SK-N-SH (cell line): ENCODE measurements at regions not wholly inside any gene's neighbourhood (a gene's known extent, or its start where the extent isn't known, plus 50 kb on each side); places are given as distances from the start of the nearest gene placed in this dataset.

ENCODE experiments used
- CTCF ChIA-PET: fragments of 300-600, 350-600 bp; formaldehyde crosslinking; extraction: SDS; loops from one replicate; lab custom pipeline; 2021; lab: Yijun Ruan, JAX
- POLR2A ChIA-PET: fragments of 350-600 bp; sonication (Branson Sonifier 250); formaldehyde crosslinking; extraction: SDS; loops from one replicate; lab custom pipeline; 2020; ENCODE audit warnings: antibody characterized with exemption, inconsistent platforms; lab: Yijun Ruan, JAX
- DNase-seq: peaks from one replicate; pipeline ENCODE4 v3.0.0; 2012
- H2AFZ ChIP-seq: fragments of 200-600 bp; sonication (generic); 2 replicates; pipeline ENCODE4 v1.8.1; 2016; ENCODE audit warnings: antibody characterized with exemption, mild to moderate bottlenecking, low read depth
- H3F3A ChIP-seq: fragments of 200-600 bp; sonication (generic); replicated peaks from 2 replicates; pipeline ENCODE3; 2016; ENCODE audit warnings: antibody characterized with exemption, mild to moderate bottlenecking; ENCODE audit not compliant: insufficient read depth
- H3K27ac ChIP-seq, 2 experiments: fragments of 200-500 bp in 1 of 2; fragments of 200-600 bp in 1 of 2; sonication (Bioruptor generic) in 1 of 2; sonication (generic), shearing (Covaris generic) in 1 of 2; 2 replicates each; pipeline versions ENCODE4 v1.5.1 to v1.6.1; 2014 to 2016; ENCODE audit warnings: low read depth in 2 of 2, inconsistent platforms in 1 of 2, low read length in 1 of 2, mild to moderate bottlenecking in 1 of 2, mixed read lengths in 1 of 2
- H3K27me3 ChIP-seq: fragments of 200-600 bp; sonication (generic), shearing (Covaris generic); 2 replicates; pipeline ENCODE4 v1.6.1; 2016; ENCODE audit warnings: mixed run types; ENCODE audit not compliant: insufficient read depth
- H3K36me3 ChIP-seq, 2 experiments: fragments of 200-500 bp in 1 of 2; fragments of 200-600 bp in 1 of 2; sonication (Bioruptor generic) in 1 of 2; sonication (generic) in 1 of 2; replicated peaks in 1 of 2; 2 replicates each; pipeline versions ENCODE3 to v1.5.1; 2014 to 2016; ENCODE audit warnings: low read length in 1 of 2, mild to moderate bottlenecking in 1 of 2; ENCODE audit not compliant: insufficient read depth in 2 of 2, control insufficient read depth in 1 of 2
- H3K4me1 ChIP-seq, 2 experiments: fragments of 200-500 bp in 1 of 2; fragments of 200-600 bp in 1 of 2; sonication (Bioruptor generic) in 1 of 2; sonication (generic), shearing (Covaris generic) in 1 of 2; 2 replicates each; pipeline versions ENCODE4 v1.5.1 to v1.6.1; 2014 to 2016; ENCODE audit warnings: low read depth in 1 of 2, low read length in 1 of 2, mixed run types in 1 of 2; ENCODE audit not compliant: insufficient read depth in 2 of 2, control insufficient read depth in 1 of 2
- H3K4me2 ChIP-seq: fragments of 200-600 bp; sonication (generic), shearing (Covaris generic); 2 replicates; pipeline ENCODE4 v1.6.1; 2017; ENCODE audit warnings: mixed run types
- H3K4me3 ChIP-seq, 2 experiments: fragments of 200-500 bp in 1 of 2; fragments of 200-600 bp in 1 of 2; sonication (Bioruptor generic) in 1 of 2; sonication (generic), shearing (Covaris generic) in 1 of 2; 2 replicates each; pipeline versions ENCODE4 v1.5.1 to v1.8.1; 2014 to 2016; ENCODE audit warnings: low read depth in 2 of 2, inconsistent platforms in 1 of 2, low read length in 1 of 2, mild to moderate bottlenecking in 1 of 2, mixed read lengths in 1 of 2, moderate library complexity in 1 of 2
- H3K79me2 ChIP-seq: fragments of 200-600 bp; sonication (generic); 2 replicates; pipeline ENCODE4 v1.8.1; 2017; ENCODE audit warnings: mild to moderate bottlenecking; ENCODE audit not compliant: insufficient read depth
- H3K9ac ChIP-seq: fragments of 200-600 bp; sonication (generic); 2 replicates; pipeline ENCODE4 v1.6.1; 2017; ENCODE audit warnings: mixed run types
- H3K9me2 ChIP-seq: fragments of 200-600 bp; sonication (generic); 2 replicates; pipeline ENCODE4 v1.6.1; 2017; ENCODE audit warnings: mixed run types
- H3K9me3 ChIP-seq: fragments of 200-600 bp; sonication (generic); 2 replicates; pipeline ENCODE4 v1.6.1; 2017; ENCODE audit warnings: mixed run types, mild to moderate bottlenecking, moderate library complexity
- H4K20me1 ChIP-seq: fragments of 200-600 bp; sonication (generic); 2 replicates; pipeline ENCODE4 v1.6.1; 2017; ENCODE audit warnings: mild to moderate bottlenecking, mixed run types; ENCODE audit not compliant: insufficient read depth
- CHD2 ChIP-seq: fragments of 150-350 bp; IDR thresholded peaks from 2 replicates; pipeline ENCODE4 v1.6.1; 2018; ENCODE audit warnings: low read length; ENCODE audit not compliant: partially characterized antibody
- ELF1 ChIP-seq: IDR thresholded peaks from 2 replicates; pipeline ENCODE4 v1.4.0; 2012
- EP300 ChIP-seq, 2 experiments: IDR thresholded peaks; 2 replicates each; pipeline versions ENCODE4 v1.4.0 to v1.6.1; 2012; ENCODE audit warnings: borderline replicate concordance in 1 of 2, low read depth in 1 of 2, low read length in 1 of 2
- EZH2phosphoT487 ChIP-seq: fragments of 200-600 bp; sonication (generic); IDR thresholded peaks from 2 replicates; pipeline ENCODE4 v1.6.1; 2017; ENCODE audit warnings: low read depth, mixed run types, mild to moderate bottlenecking, antibody characterized with exemption, moderate library complexity, borderline replicate concordance
- FOXJ3 ChIP-seq: sonication (generic); formaldehyde crosslinking; IDR thresholded peaks from 2 replicates; pipeline ENCODE4 v1.5.1; 2020; ENCODE audit warnings: mild to moderate bottlenecking, missing genetic modification reagents
- FOXM1 ChIP-seq: IDR thresholded peaks from 2 replicates; pipeline ENCODE4 v1.4.0; 2012; ENCODE audit warnings: low read depth, mild to moderate bottlenecking
- GABPA ChIP-seq: IDR thresholded peaks from 2 replicates; pipeline ENCODE4 v1.4.0; 2012; ENCODE audit warnings: low read depth, mild to moderate bottlenecking
- GATA2 ChIP-seq: sonication (generic); formaldehyde crosslinking; IDR thresholded peaks from 2 replicates; pipeline ENCODE4 v1.5.0; 2020; ENCODE audit warnings: mild to moderate bottlenecking, missing genetic modification reagents
- JUND ChIP-seq: IDR thresholded peaks from 2 replicates; pipeline ENCODE4 v1.4.0; 2012
- MXI1 ChIP-seq: IDR thresholded peaks from 2 replicates; pipeline ENCODE4 v1.6.1; 2012; ENCODE audit warnings: mild to moderate bottlenecking, low read depth, low read length, improper control_type of control experiment
- NFIC ChIP-seq: IDR thresholded peaks from 2 replicates; pipeline ENCODE4 v1.4.0; 2012; ENCODE audit warnings: borderline replicate concordance
- RCOR1 ChIP-seq: fragments of 150-350 bp; IDR thresholded peaks from 2 replicates; pipeline ENCODE4 v1.6.1; 2017; ENCODE audit warnings: antibody characterized with exemption, low read length
- RFX5 ChIP-seq: IDR thresholded peaks from 2 replicates; pipeline ENCODE4 v1.6.1; 2012; ENCODE audit warnings: mild to moderate bottlenecking, improper control_type of control experiment, low read length
- RXRA ChIP-seq: IDR thresholded peaks from 2 replicates; pipeline ENCODE4 v1.4.0; 2012; ENCODE audit warnings: low read depth, mild to moderate bottlenecking, borderline replicate concordance
- SIN3A ChIP-seq: IDR thresholded peaks from 2 replicates; pipeline ENCODE4 v1.6.1; 2012; ENCODE audit warnings: low read depth, mild to moderate bottlenecking, low read length, moderate library complexity, borderline replicate concordance
- SMC3 ChIP-seq: IDR thresholded peaks from 2 replicates; pipeline ENCODE4 v1.6.1; 2012; ENCODE audit warnings: low read depth, low read length, improper control_type of control experiment
- TAF1 ChIP-seq: IDR thresholded peaks from 2 replicates; pipeline ENCODE4 v1.6.1; 2012; ENCODE audit warnings: low read depth, mild to moderate bottlenecking, low read length, moderate library complexity, borderline replicate concordance
- TCF12 ChIP-seq: IDR thresholded peaks from 2 replicates; pipeline ENCODE4 v1.4.0; 2012
- TEAD4 ChIP-seq: IDR thresholded peaks from 2 replicates; pipeline ENCODE4 v1.4.0; 2012; ENCODE audit warnings: mild to moderate bottlenecking, borderline replicate concordance; ENCODE audit not compliant: insufficient read depth
- YY1 ChIP-seq: IDR thresholded peaks from 2 replicates; pipeline ENCODE4 v1.4.0; 2012; ENCODE audit warnings: low read depth, mild to moderate bottlenecking
- WGBS: methylation state at CpG from one replicate; pipeline ENCODE4 v1.1.6; 2017; ENCODE audit warnings: low lambda C conversion rate; 5-methylcytosine and 5-hydroxymethylcytosine counted together
- TF ChIP-seq, protein P1 (sequence below): IDR thresholded peaks from 2 replicates; pipeline ENCODE4 v1.4.0; 2012; ENCODE audit warnings: low read depth, borderline replicate concordance
- TF ChIP-seq, protein P2 (sequence below): fragments of 200-600 bp; sonication (generic); IDR thresholded peaks from 2 replicates; pipeline ENCODE4 v1.6.1; 2017; ENCODE audit warnings: antibody characterized with exemption, mild to moderate bottlenecking, moderate library complexity

DNA sequence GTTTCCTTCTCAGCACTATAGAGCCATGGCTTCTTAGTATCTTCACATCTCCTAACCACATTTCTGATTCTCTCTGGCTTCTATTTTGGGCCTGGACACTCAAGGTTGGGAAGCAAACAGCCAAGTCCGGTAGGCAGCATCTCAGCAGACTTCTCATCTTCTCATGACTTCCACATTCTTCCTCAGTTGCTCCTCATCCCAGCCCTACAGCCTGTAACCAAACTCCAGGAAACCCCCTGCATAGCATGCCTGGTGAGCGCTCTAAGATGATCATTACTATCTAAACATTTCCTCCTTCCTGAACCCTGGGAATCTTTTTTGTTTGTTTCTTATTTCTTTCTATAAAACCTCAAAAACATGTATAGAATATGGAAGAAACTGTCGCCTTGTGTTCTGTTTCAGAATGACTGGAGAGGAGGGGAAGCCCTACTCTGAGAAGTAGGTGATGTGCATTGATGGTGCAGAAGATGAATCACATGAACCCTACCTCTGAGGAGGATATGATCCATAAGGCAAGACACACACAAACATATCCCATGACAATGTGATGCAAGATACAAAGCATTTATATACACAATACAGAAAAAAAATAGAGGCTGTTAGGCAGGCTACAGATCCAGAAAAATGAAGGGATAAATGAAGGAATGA is 219.8 kb upstream of the GYPA start:
- DNase-seq, result no peak
- Histone ChIP-seq H3F3A (peaks cover 11% of the 10 kb centered on the region), H3K36me3 (no peaks in the 10 kb centered on the region), H4K20me1 (no peaks in the 10 kb centered on the region), H3K4me3 (no peak overlapping the region), H3K4me1 (peaks cover 0 to 17% of the 10 kb centered on the region in 2 experiments; a peak in 1 of 4 replicates), H3K9me2 (no peaks in the 10 kb centered on the region), H3K9me3 (no peaks in the 10 kb centered on the region), H3K4me2 (no peak overlapping the region), H3K9ac (no peak overlapping the region), H3K27ac (no peak overlapping the region), H2AFZ (no peak overlapping the region; the same call in 1 of the 2 replicates), H3K79me2 (no peaks in the 10 kb centered on the region), H3K27me3 (no peaks in the 10 kb centered on the region)
- ChIA-PET POLR2A (no interaction called here), CTCF (interaction anchor here (1.5 kb wide), 1 partner anchor 10 kb away, joined by 4 read pairs; no protein-coding TSS in a partner anchor)
- 18% methylated on average over 3 of the region's 3 CpGs for WGBS
- no peak for TF ChIP-seq NFIC

DNA sequence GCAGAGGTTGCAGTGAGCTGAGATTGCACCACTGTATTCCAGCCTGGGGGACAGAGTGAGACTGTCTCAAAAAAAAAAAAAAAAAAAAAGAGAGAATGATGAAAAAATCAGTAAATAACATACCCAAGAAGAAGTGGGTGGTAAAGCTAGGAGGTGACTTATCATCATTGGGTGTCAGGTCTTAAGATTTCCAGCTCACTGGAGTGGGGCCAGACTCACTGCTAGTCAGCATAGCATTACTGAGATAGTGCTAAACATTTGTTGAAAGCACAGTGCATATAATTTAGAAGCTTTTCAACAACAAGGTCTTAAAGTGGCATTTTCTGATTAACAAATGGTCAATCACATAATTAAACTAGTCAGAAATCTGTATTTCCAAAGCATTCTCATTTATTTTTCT is 221.8 kb upstream of the GYPA start:
- H3K9me3 ChIP-seq, result no peaks in the 10 kb centered on the region
- H3K9me2 ChIP-seq, result no peaks in the 10 kb centered on the region
- POLR2A ChIA-PET, result no interaction called here
- H3K4me1 ChIP-seq, result 0 out of 4 replicates have a peak, but pooled peaks cover 0 to 3% of the 10 kb centered on the region in 2 experiments
- H3K27me3 ChIP-seq, result no peaks in the 10 kb centered on the region
- no peak for DNase-seq
- TF ChIP-seq TCF12, result no peak
- no peak for TF ChIP-seq CHD2
- no peak overlapping the region for H3K4me2 ChIP-seq
- H3F3A ChIP-seq, result no peaks in the 10 kb centered on the region
- no peaks in the 10 kb centered on the region for H4K20me1 ChIP-seq
- H3K27ac ChIP-seq, result no peak overlapping the region
- no peak overlapping the region for H2AFZ ChIP-seq
- no peaks in the 10 kb centered on the region for H3K36me3 ChIP-seq
- no peak overlapping the region for H3K9ac ChIP-seq
- CTCF ChIA-PET, result no interaction called here
- H3K4me3 ChIP-seq, result no peak overlapping the region
- no peaks in the 10 kb centered on the region for H3K79me2 ChIP-seq

- Histone ChIP-seq H3K4me3 (no peak overlapping the region), H3K4me2 (no peak overlapping the region), H4K20me1 (no peaks in the 10 kb centered on the region), H2AFZ (no peak overlapping the region), H3K9ac (no peak overlapping the region), H3K9me3 (no peaks in the 10 kb centered on the region), H3K79me2 (no peaks in the 10 kb centered on the region), H3K4me1 (no peaks in the 10 kb centered on the region), H3K27ac (no peak overlapping the region), H3K36me3 (no peaks in the 10 kb centered on the region), H3K9me2 (no peaks in the 10 kb centered on the region), H3F3A (no peaks in the 10 kb centered on the region), H3K27me3 (no peaks in the 10 kb centered on the region)
- CTCF ChIA-PET, result no interaction called here
- no peak for DNase-seq
- POLR2A ChIA-PET, result no interaction called here
- WGBS, result 11% methylated on average over 1 of the region's 1 CpG
- TF ChIP-seq FOXJ3 (CRISPR knock-in tag) (no peak), EP300 (IDR thresholded peaks at IDR 0.05; ENCODE audit: borderline replicate concordance in 1 of 2, low read depth in 1 of 2, low read length in 1 of 2) (no peak), RCOR1 (no peak), RFX5 (no peak), GATA2 (CRISPR knock-in tag) (no peak), YY1 (no peak), JUND (no peak), TEAD4 (no peak), SMC3 (no peak), RXRA (no peak), TAF1 (no peak), SIN3A (no peak), MXI1 (no peak), GABPA (no peak), EZH2phosphoT487 (no peak), FOXM1 (no peak), ELF1 (no peak)
- TF ChIP-seq, protein P1, sequence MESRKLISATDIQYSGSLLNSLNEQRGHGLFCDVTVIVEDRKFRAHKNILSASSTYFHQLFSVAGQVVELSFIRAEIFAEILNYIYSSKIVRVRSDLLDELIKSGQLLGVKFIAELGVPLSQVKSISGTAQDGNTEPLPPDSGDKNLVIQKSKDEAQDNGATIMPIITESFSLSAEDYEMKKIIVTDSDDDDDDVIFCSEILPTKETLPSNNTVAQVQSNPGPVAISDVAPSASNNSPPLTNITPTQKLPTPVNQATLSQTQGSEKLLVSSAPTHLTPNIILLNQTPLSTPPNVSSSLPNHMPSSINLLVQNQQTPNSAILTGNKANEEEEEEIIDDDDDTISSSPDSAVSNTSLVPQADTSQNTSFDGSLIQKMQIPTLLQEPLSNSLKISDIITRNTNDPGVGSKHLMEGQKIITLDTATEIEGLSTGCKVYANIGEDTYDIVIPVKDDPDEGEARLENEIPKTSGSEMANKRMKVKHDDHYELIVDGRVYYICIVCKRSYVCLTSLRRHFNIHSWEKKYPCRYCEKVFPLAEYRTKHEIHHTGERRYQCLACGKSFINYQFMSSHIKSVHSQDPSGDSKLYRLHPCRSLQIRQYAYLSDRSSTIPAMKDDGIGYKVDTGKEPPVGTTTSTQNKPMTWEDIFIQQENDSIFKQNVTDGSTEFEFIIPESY, result no peak
- TF ChIP-seq, protein P2, sequence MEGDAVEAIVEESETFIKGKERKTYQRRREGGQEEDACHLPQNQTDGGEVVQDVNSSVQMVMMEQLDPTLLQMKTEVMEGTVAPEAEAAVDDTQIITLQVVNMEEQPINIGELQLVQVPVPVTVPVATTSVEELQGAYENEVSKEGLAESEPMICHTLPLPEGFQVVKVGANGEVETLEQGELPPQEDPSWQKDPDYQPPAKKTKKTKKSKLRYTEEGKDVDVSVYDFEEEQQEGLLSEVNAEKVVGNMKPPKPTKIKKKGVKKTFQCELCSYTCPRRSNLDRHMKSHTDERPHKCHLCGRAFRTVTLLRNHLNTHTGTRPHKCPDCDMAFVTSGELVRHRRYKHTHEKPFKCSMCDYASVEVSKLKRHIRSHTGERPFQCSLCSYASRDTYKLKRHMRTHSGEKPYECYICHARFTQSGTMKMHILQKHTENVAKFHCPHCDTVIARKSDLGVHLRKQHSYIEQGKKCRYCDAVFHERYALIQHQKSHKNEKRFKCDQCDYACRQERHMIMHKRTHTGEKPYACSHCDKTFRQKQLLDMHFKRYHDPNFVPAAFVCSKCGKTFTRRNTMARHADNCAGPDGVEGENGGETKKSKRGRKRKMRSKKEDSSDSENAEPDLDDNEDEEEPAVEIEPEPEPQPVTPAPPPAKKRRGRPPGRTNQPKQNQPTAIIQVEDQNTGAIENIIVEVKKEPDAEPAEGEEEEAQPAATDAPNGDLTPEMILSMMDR, result no peak
Observed at GRCh38 chr4:144363890-144364289, 223.4 kb upstream of the GYPA start.
